Activated naive CD8-positive, alpha-beta T cell treated with anti-CD3 and anti-CD28 coated beads, Interleukin-2, amount 10 ng/mL, durations not matched to agents 7 days and 5 days (primary cell): ENCODE measurements at regions not wholly inside any gene's neighbourhood (a gene's known extent, or its start where the extent isn't known, plus 50 kb on each side); places are given as distances from the start of the nearest gene placed in this dataset.
"Not testable (repeated sequence)": the region's sequence is repeated elsewhere in the genome, so short reads cannot be mapped to it uniquely, and the experiment has no call there.

ENCODE experiments used
- ATAC-seq: fragments of 150-1000 bp; cut with Tn5 transposase; one replicate; pipeline ENCODE4 v1.10.0; 2021; ENCODE audit warnings: low read depth, moderate library complexity
- POLR2A ChIA-PET: fragments of 350-600 bp; sonication (Branson Sonifier 250); formaldehyde crosslinking; loops from one replicate; lab custom pipeline; 2021; ENCODE audit warnings: antibody characterized with exemption; lab: Charles Lee
- DNase-seq: peaks from one replicate; pipeline ENCODE4 v3.0.0; 2021
- H3K27ac Mint-ChIP-seq: one replicate; pipeline ENCODE4 v1.8.0; 2022; ENCODE audit warnings: mild to moderate bottlenecking, mixed read lengths
- H3K27me3 Mint-ChIP-seq: one replicate; pipeline ENCODE4 v1.8.0; 2022; ENCODE audit warnings: mild to moderate bottlenecking, moderate library complexity, mixed read lengths
- H3K36me3 Mint-ChIP-seq: one replicate; pipeline ENCODE4 v1.8.0; 2021; ENCODE audit warnings: mild to moderate bottlenecking, mixed read lengths
- H3K4me1 Mint-ChIP-seq: one replicate; pipeline ENCODE4 v1.8.0; 2021; ENCODE audit warnings: mixed read lengths
- H3K4me3 Mint-ChIP-seq: one replicate; pipeline ENCODE4 v1.8.0; 2022; ENCODE audit warnings: mild to moderate bottlenecking, moderate library complexity, mixed read lengths
- H3K9me3 Mint-ChIP-seq: one replicate; pipeline ENCODE4 v1.8.0; 2021; ENCODE audit warnings: mixed read lengths

DNA sequence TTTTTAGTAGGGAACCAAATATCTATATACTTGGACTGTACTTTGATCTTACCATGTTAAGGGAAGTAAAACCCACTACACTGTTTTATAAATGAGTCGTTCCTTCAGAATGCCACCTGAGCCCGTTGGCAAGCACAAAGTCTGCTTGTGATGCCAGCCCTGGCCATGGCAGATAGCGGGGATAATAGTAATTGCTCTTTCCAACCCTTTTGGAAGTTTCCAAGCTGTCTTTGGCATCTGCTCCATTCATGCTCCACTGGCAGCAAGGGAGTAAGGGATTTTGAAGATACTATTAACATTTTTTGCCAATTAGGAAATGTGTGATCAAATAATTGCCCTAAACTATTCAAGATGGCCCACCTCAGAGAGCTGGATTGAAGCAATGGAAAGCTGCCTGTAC is 689.2 kb upstream of the SLIT2 start:
- POLR2A ChIA-PET, result no interaction called here
- ATAC-seq (no peak), DNase-seq (no peak)
- H3K4me1 Mint-ChIP-seq, result no peaks in the 10 kb centered on the region
- no peak overlapping the region for H3K4me3 Mint-ChIP-seq
- H3K27ac Mint-ChIP-seq, result no peak overlapping the region
- no peaks in the 10 kb centered on the region for H3K36me3 Mint-ChIP-seq
- peaks cover 2% of the 10 kb centered on the region for H3K9me3 Mint-ChIP-seq
- no peaks in the 10 kb centered on the region for H3K27me3 Mint-ChIP-seq

DNA sequence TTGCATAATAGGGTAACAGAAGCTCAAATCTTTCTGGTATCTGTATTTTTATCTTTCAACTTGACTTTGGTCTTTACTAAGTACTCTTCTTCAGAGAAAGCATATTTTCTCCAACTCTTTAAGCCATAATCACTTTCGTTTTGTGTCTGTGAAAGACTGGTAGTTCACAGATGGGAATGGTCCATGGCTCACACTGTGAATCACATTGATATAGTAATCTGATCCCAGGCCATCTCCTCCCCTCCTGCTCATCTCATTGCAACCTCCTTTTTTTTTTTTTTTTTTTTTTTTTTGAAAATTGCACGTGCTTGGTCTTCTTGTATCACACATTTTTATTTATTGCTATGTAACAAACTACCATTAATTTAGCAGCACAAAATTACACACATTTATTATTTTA is 694.5 kb upstream of the SLIT2 start:
- POLR2A ChIA-PET, result no interaction called here
- peaks cover 6% of the 10 kb centered on the region for H3K9me3 Mint-ChIP-seq
- no peak for ATAC-seq

DNA sequence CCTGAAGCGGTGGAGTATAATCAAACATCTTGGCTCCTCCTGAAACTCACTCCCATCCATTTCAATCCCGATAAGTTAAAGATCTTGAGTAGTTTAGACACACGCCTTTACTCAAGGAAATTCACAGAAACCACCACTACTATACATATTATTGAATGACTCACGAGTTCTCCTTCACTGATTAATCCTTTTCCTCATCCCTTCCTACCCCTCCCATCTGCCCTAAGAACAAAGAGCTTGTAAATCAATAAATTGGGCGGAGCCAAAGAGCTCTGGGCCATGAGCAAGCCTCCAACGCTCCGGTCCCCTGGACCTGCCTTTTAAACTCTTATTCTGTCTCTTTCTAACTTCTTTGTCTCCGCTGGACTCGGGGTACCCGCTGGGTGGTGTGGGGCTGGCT is 695.4 kb upstream of the SLIT2 start:
- DNase-seq, H3K4me1 Mint-ChIP-seq, ATAC-seq, H3K27me3 Mint-ChIP-seq, H3K36me3 Mint-ChIP-seq, POLR2A ChIA-PET, H3K4me3 Mint-ChIP-seq, H3K9me3 Mint-ChIP-seq, H3K27ac Mint-ChIP-seq: not testable (repeated sequence)

More for the DNA sequence above, 694.5 kb upstream of the SLIT2 start:
- Mint-ChIP-seq H3K36me3 (no peaks in the 10 kb centered on the region), H3K4me3 (no peak overlapping the region), H3K27me3 (no peaks in the 10 kb centered on the region), H3K4me1 (no peaks in the 10 kb centered on the region), H3K27ac (no peak overlapping the region)
- no peak for DNase-seq

DNA sequence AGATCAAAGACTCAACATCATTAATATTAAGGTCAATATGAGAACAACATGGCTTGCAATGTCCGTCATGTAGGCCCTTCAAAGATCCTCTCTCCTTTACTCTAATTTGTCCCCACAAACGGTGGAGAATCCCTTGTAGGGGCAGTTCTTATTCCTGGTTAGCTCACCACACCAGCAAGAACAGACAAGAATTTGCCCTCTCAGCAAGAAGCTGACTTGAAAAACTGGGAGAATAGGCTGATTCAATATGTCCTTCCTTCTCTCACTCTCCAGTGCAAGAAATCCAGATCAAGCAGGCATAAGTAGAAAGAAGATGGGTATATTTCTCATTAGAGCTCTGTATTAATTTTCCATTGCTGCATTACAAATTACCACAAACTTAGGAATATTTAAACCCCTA is 704.2 kb upstream of the SLIT2 start:
- H3K4me1 Mint-ChIP-seq, result no peaks in the 10 kb centered on the region
- H3K27me3 Mint-ChIP-seq, result no peaks in the 10 kb centered on the region
- H3K4me3 Mint-ChIP-seq, result no peak overlapping the region
- POLR2A ChIA-PET, result no interaction called here
- no peak for ATAC-seq
- H3K36me3 Mint-ChIP-seq, result no peaks in the 10 kb centered on the region
- no peak for DNase-seq
- H3K9me3 Mint-ChIP-seq, result peaks cover 7% of the 10 kb centered on the region
- H3K27ac Mint-ChIP-seq, result no peak overlapping the region

DNA sequence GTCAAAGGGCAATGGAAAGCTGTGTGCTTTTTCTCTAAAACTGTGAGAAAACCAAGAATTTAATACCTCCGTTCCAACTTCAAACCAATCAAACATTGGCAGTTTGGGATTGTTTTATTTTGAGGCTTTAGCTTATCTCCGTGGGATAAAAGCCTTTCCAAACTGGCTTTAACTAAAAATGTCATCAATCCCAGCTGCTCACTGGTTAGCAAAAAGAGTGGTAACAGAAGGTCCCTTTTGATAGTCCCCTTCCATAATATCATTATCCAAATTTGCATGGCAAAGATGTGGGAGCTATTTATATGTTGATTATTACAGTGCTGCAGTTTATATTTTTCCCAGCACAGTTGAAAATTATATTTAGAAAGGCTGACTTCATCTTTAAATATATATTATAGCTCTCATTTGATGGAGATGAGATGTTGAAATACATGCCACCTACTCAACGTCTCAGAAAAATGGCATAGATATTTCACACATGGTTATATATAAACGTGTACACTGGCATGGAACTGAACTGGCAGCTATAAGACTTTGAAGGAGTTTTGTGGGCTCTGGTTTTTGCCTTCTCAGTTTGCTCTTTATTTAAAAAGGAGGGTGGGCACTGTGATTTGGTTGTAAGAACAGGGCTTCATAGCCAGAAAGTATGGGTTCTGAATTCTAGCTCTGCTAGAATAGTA is 707.1 kb upstream of the SLIT2 start:
- H3K4me1 Mint-ChIP-seq, result no peaks in the 10 kb centered on the region
- ATAC-seq (no peak), DNase-seq (no peak)
- no peak overlapping the region for H3K4me3 Mint-ChIP-seq
- H3K27ac Mint-ChIP-seq, result no peak overlapping the region
- no peaks in the 10 kb centered on the region for H3K36me3 Mint-ChIP-seq
- POLR2A ChIA-PET, result no interaction called here
- peaks cover 4% of the 10 kb centered on the region for H3K9me3 Mint-ChIP-seq
- H3K27me3 Mint-ChIP-seq, result no peaks in the 10 kb centered on the region

DNA sequence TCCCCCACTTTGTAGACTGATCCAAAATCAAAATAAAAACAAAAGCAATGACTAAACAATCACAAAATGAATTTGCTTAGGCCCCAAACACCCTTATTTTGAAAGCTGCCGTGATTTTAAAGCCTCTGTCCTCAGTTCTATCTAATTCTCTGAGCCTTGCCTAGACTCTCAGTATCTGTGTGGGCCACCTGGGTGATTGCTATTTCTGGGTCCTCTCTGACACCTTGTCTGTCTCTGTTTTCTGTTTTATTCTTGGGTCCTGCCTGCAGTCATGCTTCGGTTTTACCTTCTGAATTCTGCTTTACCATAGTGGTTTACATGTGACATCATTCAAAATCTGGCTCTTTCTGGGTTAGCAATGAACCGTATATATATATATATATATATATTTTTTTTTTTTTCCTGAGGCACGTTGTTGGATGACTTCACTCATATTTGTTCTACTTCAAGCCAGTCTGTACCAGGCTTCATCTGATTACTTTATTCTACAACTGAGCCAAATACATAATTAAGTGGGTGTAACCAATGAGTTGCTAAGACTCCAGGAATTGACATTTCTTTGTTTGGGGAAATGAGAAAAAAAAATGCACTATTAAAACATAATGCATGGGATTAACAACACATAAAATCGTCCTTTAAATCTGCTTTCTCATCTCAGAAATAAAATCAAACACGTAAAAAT is 710.7 kb upstream of the SLIT2 start:
- H3K9me3 Mint-ChIP-seq, result peaks cover 4% of the 10 kb centered on the region
- ATAC-seq (no peak), DNase-seq (no peak)
- no peaks in the 10 kb centered on the region for H3K27me3 Mint-ChIP-seq
- no peaks in the 10 kb centered on the region for H3K36me3 Mint-ChIP-seq
- no peak overlapping the region for H3K27ac Mint-ChIP-seq
- POLR2A ChIA-PET, result no interaction called here
- no peaks in the 10 kb centered on the region for H3K4me1 Mint-ChIP-seq
- no peak overlapping the region for H3K4me3 Mint-ChIP-seq

DNA sequence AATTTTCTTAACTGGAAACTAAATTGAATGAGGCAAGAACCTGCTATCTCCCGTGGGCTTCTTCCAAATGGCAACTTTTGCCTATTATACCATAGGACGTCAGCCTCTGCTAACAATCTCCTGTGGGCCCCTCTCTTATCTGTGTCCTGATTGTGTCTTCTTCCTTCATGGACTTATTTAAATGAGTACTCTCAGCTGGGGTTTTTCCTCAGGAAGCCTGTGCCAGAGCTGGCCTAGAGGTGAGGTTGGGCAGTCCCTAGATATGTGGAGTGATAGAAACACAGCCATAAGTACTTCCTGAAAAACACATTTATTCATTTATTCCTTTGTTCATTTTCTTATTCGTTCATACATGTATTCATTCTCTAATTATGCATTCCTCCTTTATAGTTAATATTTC is 712.5 kb upstream of the SLIT2 start:
- ATAC-seq (no peak), DNase-seq (no peak)
- POLR2A ChIA-PET, result no interaction called here
- Mint-ChIP-seq H3K36me3 (no peaks in the 10 kb centered on the region), H3K4me3 (no peak overlapping the region), H3K4me1 (no peaks in the 10 kb centered on the region), H3K9me3 (peaks cover 2% of the 10 kb centered on the region), H3K27ac (no peak overlapping the region), H3K27me3 (no peaks in the 10 kb centered on the region)

DNA sequence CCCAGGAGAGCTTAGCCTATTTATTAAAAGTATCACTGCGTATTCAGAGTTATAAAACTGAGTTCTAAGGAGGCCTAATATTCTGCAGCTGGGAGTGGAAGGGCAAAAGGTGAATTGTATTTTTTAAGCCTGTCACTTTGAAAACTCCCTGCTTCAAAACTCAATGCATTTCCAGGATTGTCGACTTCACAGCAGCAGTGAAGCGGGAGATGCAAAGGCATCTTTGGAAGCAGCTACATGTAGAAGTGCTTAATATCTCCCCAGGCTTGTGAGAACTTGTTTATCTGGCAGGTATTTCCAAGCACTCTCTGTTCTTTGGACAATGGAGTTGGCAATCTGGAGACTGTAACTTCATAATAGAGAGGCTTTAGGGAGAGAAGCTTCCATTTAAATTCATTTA is 717.5 kb upstream of the SLIT2 start:
- Mint-ChIP-seq H3K9me3 (no peaks in the 10 kb centered on the region), H3K27ac (no peak overlapping the region), H3K36me3 (no peaks in the 10 kb centered on the region), H3K4me3 (no peak overlapping the region), H3K4me1 (no peaks in the 10 kb centered on the region), H3K27me3 (no peaks in the 10 kb centered on the region)
- DNase-seq (no peak), ATAC-seq (no peak)
- POLR2A ChIA-PET, result no interaction called here

DNA sequence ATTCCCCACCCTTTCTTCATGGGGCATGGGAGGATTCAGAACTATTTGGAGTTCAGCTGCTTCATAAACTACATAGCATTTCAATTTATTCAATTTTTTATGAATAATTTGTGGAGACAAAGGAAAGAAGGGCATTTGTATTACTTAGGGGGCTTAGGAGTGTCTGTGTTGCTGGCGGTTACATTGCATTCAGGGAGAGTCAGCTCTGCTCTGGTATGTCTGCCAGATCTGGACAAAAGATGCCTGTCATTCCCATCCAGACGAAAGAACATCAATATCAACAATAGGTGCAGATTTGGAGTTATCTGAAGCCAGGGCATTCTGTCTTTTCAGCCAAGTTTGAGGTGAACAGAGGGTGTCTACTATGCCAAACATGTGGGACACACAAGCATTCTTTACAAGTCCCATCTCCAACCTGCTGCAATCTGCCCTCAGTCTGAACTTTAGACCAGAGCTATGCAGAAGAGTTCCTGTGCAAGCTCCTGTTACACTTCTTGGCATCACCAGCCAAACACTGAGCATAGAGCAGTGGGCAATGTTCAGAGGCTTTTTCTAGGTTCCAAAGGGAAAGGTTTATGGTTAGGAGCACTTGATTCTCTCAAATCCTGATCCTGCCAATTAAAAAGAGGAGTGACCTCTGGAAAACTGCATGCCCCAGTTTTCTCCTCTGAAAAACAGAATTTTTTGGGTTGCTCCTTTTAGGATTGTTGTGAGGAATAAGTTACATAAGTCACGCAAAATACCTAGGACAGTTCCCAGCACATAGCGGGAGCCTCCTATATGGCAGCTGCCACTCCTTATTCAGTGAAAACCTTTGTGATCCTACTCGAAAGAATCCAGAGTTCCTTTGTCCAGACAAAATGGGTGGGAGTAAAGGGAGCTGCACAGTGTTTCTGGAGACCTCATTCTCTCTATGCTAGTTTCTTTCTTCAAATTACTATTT is 719.5 kb upstream of the SLIT2 start:
- H3K27me3 Mint-ChIP-seq, result no peaks in the 10 kb centered on the region
- POLR2A ChIA-PET, result no interaction called here
- no peak overlapping the region for H3K27ac Mint-ChIP-seq
- no peaks in the 10 kb centered on the region for H3K36me3 Mint-ChIP-seq
- H3K9me3 Mint-ChIP-seq, result no peaks in the 10 kb centered on the region
- H3K4me3 Mint-ChIP-seq, result no peak overlapping the region
- H3K4me1 Mint-ChIP-seq, result no peaks in the 10 kb centered on the region
- ATAC-seq (no peak), DNase-seq (no peak)

DNA sequence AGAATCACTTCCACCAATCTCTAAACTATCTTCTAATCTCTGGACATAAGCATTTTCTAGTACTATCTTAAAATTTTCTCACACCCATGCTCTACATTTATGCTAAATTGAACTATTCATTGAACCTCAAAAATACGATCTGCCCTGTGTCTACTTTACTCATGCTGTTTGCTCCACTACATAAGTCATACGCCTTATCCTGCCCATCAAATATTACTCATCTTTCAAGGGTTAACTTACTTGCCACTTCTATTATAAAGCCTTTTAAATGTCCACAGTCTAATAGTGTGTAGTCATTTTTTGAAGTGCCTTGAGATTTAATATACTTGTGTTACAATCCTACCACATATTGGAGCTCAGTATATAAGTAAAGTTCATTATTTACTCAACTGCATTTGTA is 727.7 kb upstream of the SLIT2 start:
- H3K4me3 Mint-ChIP-seq, result no peak overlapping the region
- POLR2A ChIA-PET, result no interaction called here
- no peaks in the 10 kb centered on the region for H3K36me3 Mint-ChIP-seq
- no peaks in the 10 kb centered on the region for H3K4me1 Mint-ChIP-seq
- DNase-seq, result no peak
- H3K27ac Mint-ChIP-seq, result no peak overlapping the region
- H3K9me3 Mint-ChIP-seq, result peaks cover 4% of the 10 kb centered on the region
- no peaks in the 10 kb centered on the region for H3K27me3 Mint-ChIP-seq
- no peak for ATAC-seq

DNA sequence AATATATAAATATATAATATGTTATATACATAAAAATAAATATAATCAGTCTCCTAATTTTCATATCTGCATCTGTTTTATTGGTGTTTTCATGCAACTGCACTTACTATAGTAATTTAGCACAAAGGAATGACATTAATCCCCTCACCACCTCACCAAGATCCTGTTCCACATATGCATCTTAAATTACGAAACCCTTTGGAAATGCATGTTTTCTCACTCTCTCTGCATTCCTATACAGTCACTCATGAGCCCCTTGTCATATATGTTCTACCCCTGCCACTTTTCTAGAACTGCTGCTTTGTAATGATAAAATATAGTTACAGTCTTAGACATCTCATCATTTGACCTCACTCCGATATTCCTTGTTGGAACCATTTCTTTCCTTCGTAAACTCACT is 728.7 kb upstream of the SLIT2 start:
- H3K36me3 Mint-ChIP-seq, result no peaks in the 10 kb centered on the region
- H3K27me3 Mint-ChIP-seq, result no peaks in the 10 kb centered on the region
- DNase-seq, result no peak
- ATAC-seq, result no peak
- no peaks in the 10 kb centered on the region for H3K4me1 Mint-ChIP-seq
- no peak overlapping the region for H3K4me3 Mint-ChIP-seq
- POLR2A ChIA-PET, result no interaction called here
- no peak overlapping the region for H3K27ac Mint-ChIP-seq
- H3K9me3 Mint-ChIP-seq, result peaks cover 4% of the 10 kb centered on the region

DNA sequence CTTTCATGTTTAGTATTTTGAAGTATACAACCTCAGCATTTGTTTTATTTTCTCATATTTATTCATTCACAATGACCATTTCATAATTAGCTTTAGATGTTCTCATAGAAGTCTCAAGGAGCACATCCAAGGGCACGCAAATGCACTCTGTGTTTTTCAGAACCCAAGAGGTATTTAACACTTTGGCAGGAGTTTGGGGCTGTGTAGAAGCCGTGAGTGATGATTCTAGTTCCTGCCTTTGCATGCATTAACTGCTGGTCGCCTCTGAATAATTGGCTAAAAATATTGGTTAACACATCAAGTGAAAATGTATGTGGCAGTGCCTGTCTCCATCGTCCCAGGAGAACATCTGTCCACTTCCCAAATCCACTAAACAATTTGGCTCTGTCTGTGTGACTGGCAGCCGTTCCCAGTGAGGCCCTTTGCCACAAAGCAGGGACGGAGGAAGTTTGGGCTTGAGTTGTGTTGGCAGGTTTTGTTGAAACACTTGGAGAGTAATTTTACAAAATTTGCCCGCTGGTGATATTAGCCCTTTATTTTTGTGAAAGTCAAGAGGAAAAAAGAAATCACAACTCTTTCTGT is 730.7 kb upstream of the SLIT2 start:
- no peak for DNase-seq
- Mint-ChIP-seq H3K4me3 (no peak overlapping the region), H3K9me3 (peaks cover 4% of the 10 kb centered on the region), H3K4me1 (no peaks in the 10 kb centered on the region), H3K36me3 (no peaks in the 10 kb centered on the region), H3K27ac (no peak overlapping the region), H3K27me3 (no peaks in the 10 kb centered on the region)
- POLR2A ChIA-PET, result no interaction called here
- no peak for ATAC-seq

DNA sequence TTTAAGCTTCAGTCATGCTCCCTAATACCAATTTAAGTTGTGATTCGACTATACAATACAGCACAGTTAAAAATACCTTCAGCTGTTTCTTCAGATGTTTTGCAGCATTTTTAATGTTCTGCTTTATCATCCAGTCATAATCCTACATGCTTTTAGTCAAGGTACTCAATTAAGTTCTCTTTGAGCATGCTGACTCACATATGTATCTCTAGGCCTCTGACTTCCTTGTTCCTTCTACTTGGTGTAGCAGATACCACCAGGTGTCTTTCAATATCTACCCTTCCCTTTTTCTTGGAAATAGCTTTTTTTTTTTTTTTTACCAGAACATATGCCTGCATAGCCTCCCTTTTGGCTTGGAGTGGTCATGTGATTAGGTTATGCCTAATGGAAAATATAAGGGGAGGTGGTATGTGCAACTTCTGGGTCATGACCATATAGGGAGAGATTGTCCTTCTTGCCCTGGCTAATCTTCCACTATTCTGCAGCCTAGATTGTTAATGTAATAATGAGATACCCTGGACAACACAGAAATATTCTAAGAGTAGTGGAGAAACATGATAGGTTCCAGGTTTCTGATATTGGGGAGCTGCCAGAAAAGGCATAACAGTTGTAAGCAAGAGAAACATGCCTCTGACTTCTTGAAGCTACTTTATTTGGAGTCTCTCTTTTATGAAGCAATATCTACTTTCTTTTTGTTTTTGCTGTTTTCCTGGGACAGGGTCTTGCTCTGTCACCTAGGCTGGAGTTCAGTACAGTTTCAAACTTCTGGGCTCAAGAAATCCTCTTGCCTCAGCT is 737.2 kb upstream of the SLIT2 start:
- Mint-ChIP-seq H3K36me3 (no peaks in the 10 kb centered on the region), H3K9me3 (peaks cover 3% of the 10 kb centered on the region), H3K27ac (no peak overlapping the region), H3K27me3 (no peaks in the 10 kb centered on the region), H3K4me1 (no peaks in the 10 kb centered on the region), H3K4me3 (no peak overlapping the region)
- no peak for ATAC-seq
- POLR2A ChIA-PET, result no interaction called here
- DNase-seq, result no peak
